GM18868 (cell line): ENCODE measurements at regions not wholly inside any gene's neighbourhood (a gene's known extent, or its start where the extent isn't known, plus 50 kb on each side); places are given as distances from the start of the nearest gene placed in this dataset.
"Not testable (repeated sequence)": the region's sequence is repeated elsewhere in the genome, so short reads cannot be mapped to it uniquely, and the experiment has no call there.

Source experiments
- ATAC-seq: cut with Tn5 transposase; IDR thresholded peaks from one replicate; pipeline ENCODE4 v1.9.1; 2021; ENCODE audit warnings: mild to moderate bottlenecking, moderate library complexity; ENCODE audit not compliant: unreplicated experiment

GRCh38 chr3:162678941-162679340 lies 1182.3 kb downstream of the OTOL1 start:
- no peak for ATAC-seq

- no peak for ATAC-seq
Observed at GRCh38 chr3:162684260-162684659, 1187.7 kb downstream of the OTOL1 start.

GRCh38 chr3:162699291-162699690 lies 1202.7 kb downstream of the OTOL1 start:
- no peak for ATAC-seq

- no peak for ATAC-seq
Observed at GRCh38 chr3:162701211-162701610, 1204.6 kb downstream of the OTOL1 start.

GRCh38 chr3:162702768-162703385 lies 1206.3 kb downstream of the OTOL1 start:
- no peak for ATAC-seq

- no peak for ATAC-seq
Observed at GRCh38 chr3:162704238-162704637, 1207.6 kb downstream of the OTOL1 start.

- ATAC-seq = no peak
Observed at GRCh38 chr3:162704799-162705385, 1208.3 kb downstream of the OTOL1 start.

- not testable (repeated sequence) for ATAC-seq
Observed at GRCh38 chr3:162708394-162708793, 1211.8 kb downstream of the OTOL1 start.

GRCh38 chr3:162708942-162709706 lies 1212.5 kb downstream of the OTOL1 start:
- not testable (repeated sequence) for ATAC-seq

- no peak for ATAC-seq
Observed at GRCh38 chr3:162710332-162711112, 1213.9 kb downstream of the OTOL1 start.

GRCh38 chr3:162717074-162717473 lies 1220.5 kb downstream of the OTOL1 start:
- ATAC-seq = not testable (repeated sequence)

GRCh38 chr3:162718697-162719096 lies 1222.1 kb downstream of the OTOL1 start:
- ATAC-seq = no peak

- ATAC-seq = no peak
Observed at GRCh38 chr3:162719684-162720341, 1223.2 kb downstream of the OTOL1 start.

GRCh38 chr3:162721736-162722135 lies 1225.1 kb downstream of the OTOL1 start:
- no peak for ATAC-seq

GRCh38 chr3:162722337-162722736 lies 1225.7 kb downstream of the OTOL1 start:
- ATAC-seq = no peak

GRCh38 chr3:162722796-162723195 lies 1226.2 kb downstream of the OTOL1 start:
- not testable (repeated sequence) for ATAC-seq

- no peak for ATAC-seq
Observed at GRCh38 chr3:162729686-162730085, 1233.1 kb downstream of the OTOL1 start.

- ATAC-seq = not testable (repeated sequence)
Observed at GRCh38 chr3:162731961-162732360, 1235.4 kb downstream of the OTOL1 start.

- no peak for ATAC-seq
Observed at GRCh38 chr3:162738784-162739183, 1242.2 kb downstream of the OTOL1 start.

GRCh38 chr3:162740941-162741596 lies 1244.5 kb downstream of the OTOL1 start:
- no peak for ATAC-seq
